ENCODE measurements at regions not wholly inside any gene's neighbourhood (a gene's known extent, or its start where the extent isn't known, plus 50 kb on each side); places are given as distances from the start of the nearest gene placed in this dataset.

DNA sequence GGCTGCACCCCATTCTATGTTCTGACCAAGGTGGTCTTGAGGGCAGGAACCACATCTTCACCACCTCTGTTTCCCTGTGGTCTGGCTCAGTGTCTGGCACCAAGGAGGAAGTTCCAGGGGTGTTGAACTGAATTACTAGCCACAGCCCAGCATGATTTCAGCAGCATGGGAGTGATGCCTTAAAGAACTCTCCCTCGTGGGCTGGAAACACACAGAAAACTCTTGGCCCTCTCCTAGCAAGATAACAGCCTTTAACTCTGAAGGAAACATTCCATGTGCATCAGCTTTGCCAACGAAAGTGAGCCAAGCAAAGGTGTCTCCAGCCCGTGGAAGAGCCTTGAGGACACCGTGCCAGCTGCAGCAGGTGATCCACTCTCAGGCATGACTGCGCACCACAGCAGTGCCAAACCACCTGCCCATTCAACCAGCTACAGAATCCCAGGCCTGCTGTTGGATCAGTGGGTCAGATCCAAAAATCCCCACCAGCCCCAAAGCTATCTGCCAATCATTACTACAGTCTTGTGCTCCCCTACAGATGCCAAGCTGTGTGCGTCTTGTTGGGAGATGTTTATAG lies 124.8 kb downstream of the TTC32 start:
- Histone ChIP-seq H3K4me1 (ENCODE audit: insufficient read depth) (no peaks in the 10 kb centered on the region), H3K4me3 (no peak overlapping the region), H3K27ac (no peak overlapping the region), H3K27me3 (no peaks in the 10 kb centered on the region), H3K36me3 (no peaks in the 10 kb centered on the region), H3K9me3 (no peaks in the 10 kb centered on the region)
- DNase-seq, result no peak
- TF ChIP-seq, protein P1, sequence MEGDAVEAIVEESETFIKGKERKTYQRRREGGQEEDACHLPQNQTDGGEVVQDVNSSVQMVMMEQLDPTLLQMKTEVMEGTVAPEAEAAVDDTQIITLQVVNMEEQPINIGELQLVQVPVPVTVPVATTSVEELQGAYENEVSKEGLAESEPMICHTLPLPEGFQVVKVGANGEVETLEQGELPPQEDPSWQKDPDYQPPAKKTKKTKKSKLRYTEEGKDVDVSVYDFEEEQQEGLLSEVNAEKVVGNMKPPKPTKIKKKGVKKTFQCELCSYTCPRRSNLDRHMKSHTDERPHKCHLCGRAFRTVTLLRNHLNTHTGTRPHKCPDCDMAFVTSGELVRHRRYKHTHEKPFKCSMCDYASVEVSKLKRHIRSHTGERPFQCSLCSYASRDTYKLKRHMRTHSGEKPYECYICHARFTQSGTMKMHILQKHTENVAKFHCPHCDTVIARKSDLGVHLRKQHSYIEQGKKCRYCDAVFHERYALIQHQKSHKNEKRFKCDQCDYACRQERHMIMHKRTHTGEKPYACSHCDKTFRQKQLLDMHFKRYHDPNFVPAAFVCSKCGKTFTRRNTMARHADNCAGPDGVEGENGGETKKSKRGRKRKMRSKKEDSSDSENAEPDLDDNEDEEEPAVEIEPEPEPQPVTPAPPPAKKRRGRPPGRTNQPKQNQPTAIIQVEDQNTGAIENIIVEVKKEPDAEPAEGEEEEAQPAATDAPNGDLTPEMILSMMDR (IDR thresholded peaks at IDR 0.05), result no peak
- TF ChIP-seq POLR2A (IDR thresholded peaks at IDR 0.05), result no peak
- no peak for TF ChIP-seq EP300 (IDR thresholded peaks at IDR 0.05)
- WGBS, 3 donors, result 29 to 53% (median 46%) methylated on average over 6 of the region's 6 CpGs
- intact Hi-C loops (cut with DNase I), result no loop called here

DNA sequence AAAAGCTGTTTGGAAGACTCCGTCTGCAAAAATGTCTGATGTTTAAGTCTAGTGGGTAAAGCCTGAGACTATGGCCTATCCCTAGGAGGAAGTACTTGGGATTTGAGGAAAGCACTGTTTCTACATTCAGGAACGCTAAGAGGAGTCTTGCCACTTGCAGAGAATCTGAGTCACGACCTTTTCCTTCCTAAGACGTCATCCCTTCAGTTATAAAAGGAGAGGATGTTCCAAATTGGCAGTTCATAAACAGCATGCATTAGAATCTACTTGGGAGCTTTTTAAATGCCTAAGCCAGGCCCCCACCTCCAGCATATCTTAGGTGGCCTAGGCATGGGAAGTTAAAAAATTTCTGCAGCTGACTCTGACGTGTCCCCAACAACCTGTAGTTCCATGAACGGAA lies 125.9 kb downstream of the TTC32 start:
- H3K4me3 ChIP-seq, result no peak overlapping the region
- no peak overlapping the region for H3K27ac ChIP-seq
- WGBS, 3 donors, result 79 to 87% (median 86%) methylated on average over 6 of the region's 6 CpGs
- intact Hi-C loops (cut with DNase I), result no loop called here
- TF ChIP-seq, protein P1 (IDR thresholded peaks at IDR 0.05), result no peak
- TF ChIP-seq POLR2A (IDR thresholded peaks at IDR 0.05), result no peak
- TF ChIP-seq EP300 (IDR thresholded peaks at IDR 0.05), result no peak
- no peaks in the 10 kb centered on the region for H3K4me1 ChIP-seq (ENCODE audit: insufficient read depth)
- no peaks in the 10 kb centered on the region for H3K36me3 ChIP-seq
- no peaks in the 10 kb centered on the region for H3K27me3 ChIP-seq
- no peaks in the 10 kb centered on the region for H3K9me3 ChIP-seq
- DNase-seq, result no peak

DNA sequence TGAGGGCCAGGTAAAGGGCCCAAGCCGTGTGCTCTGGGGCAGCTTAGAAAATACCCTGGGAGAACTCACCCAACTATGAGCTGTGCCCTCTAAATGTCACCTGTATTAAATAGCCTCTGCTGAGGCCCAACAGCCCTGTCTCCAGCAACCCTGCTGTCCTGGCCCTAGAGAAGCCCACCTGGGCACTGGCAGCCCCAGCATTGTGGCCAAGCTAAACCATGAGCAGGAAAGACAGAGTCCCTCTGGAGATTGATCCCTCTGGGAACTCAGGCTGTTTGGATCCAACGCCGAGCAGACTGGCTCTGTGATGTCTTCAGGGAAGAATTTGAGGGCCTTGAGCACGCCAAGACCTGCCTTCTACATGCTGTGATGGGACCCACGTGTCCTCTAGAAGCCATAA lies 126.5 kb downstream of the TTC32 start:
- WGBS, 3 donors, result 85 to 87% (median 86%) methylated on average over 5 of the region's 5 CpGs
- no peak for TF ChIP-seq POLR2A (IDR thresholded peaks at IDR 0.05)
- TF ChIP-seq, protein P1 (IDR thresholded peaks at IDR 0.05), result no peak
- no peak for TF ChIP-seq EP300 (IDR thresholded peaks at IDR 0.05)
- no peak for DNase-seq
- Histone ChIP-seq H3K9me3 (no peaks in the 10 kb centered on the region), H3K27ac (no peak overlapping the region), H3K4me1 (ENCODE audit: insufficient read depth) (no peaks in the 10 kb centered on the region), H3K36me3 (no peaks in the 10 kb centered on the region), H3K27me3 (no peaks in the 10 kb centered on the region), H3K4me3 (no peak overlapping the region)
- intact Hi-C loops (cut with DNase I), result no loop called here

DNA sequence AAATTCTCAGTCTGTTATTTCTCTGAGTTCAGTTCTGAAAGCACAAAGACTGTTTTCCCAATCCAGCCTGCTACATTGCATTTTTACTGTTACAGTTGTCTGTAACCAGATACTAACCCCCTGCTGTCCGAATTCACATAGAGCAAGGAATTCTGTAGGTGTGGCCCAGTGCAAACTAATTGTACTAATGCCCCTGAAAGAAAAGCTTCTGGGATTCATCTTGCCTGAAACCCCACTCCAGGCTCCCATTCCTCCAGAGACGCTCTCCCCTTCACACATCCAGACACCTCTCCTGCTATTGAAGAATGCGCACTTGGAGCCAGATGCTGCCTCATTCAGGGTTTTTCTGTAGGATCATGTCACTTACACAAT lies 127.0 kb downstream of the TTC32 start:
- TF ChIP-seq POLR2A (IDR thresholded peaks at IDR 0.05) (no peak), EP300 (IDR thresholded peaks at IDR 0.05) (no peak)
- H3K4me3 ChIP-seq, result no peak overlapping the region
- intact Hi-C loops (cut with DNase I), result no loop called here
- H3K4me1 ChIP-seq (ENCODE audit: insufficient read depth), result no peaks in the 10 kb centered on the region
- no peaks in the 10 kb centered on the region for H3K9me3 ChIP-seq
- no peak overlapping the region for H3K27ac ChIP-seq
- no peak for DNase-seq
- 66 to 71% (median 70%) methylated on average over 3 of the region's 3 CpGs for WGBS, 3 donors
- no peaks in the 10 kb centered on the region for H3K36me3 ChIP-seq
- no peaks in the 10 kb centered on the region for H3K27me3 ChIP-seq

DNA sequence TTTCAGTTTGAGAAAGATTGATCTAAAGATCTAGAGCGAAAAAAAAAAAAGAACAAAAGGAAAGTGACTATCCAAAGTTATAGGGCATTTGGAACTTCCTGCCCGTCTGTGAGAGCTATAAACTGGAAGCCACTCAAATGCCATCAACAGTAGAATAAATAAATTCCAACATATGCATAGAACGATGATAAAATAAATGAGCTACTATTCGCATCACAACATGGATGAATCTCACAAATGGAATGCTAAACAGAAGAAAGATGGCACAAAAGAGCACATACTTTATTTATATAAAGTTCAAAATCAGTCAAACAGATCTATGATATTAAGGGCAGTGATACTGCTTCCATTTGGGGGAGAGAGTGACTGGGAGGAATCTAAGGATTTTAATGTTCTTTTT lies 128.8 kb downstream of the TTC32 start:
- TF ChIP-seq, protein P1 (IDR thresholded peaks at IDR 0.05), result no peak
- TF ChIP-seq POLR2A (IDR thresholded peaks at IDR 0.05) (no peak), EP300 (IDR thresholded peaks at IDR 0.05) (no peak)
- no peaks in the 10 kb centered on the region for H3K36me3 ChIP-seq
- H3K4me1 ChIP-seq (ENCODE audit: insufficient read depth), result no peaks in the 10 kb centered on the region
- no peak for DNase-seq
- 62 to 68% (median 62%) methylated on average over 4 of the region's 4 CpGs for WGBS, 3 donors
- H3K9me3 ChIP-seq, result no peaks in the 10 kb centered on the region
- no peak overlapping the region for H3K27ac ChIP-seq
- intact Hi-C loops (cut with DNase I), result no loop called here
- no peak overlapping the region for H3K4me3 ChIP-seq
- H3K27me3 ChIP-seq, result no peaks in the 10 kb centered on the region
